Natural killer cell treated with Interleukin-12 subunit alpha and Interleukin-12 subunit beta and Interleukin-15 and Interleukin-18, amount 100 ng/mL, for 72 hours (primary cell): ENCODE measurements at regions not wholly inside any gene's neighbourhood (a gene's known extent, or its start where the extent isn't known, plus 50 kb on each side); places are given as distances from the start of the nearest gene placed in this dataset.

ENCODE experiments used
- ATAC-seq, 2 donors: fragments of 150-1000 bp; cut with Tn5 transposase in 1 of 2; sonication (Bioruptor Pico), chemical (Tn5 transposase) in 1 of 2; 2 replicates each; pipeline ENCODE4 v1.10.0; 2021
- DNase-seq: peaks from one replicate; pipeline ENCODE4 v3.0.0; 2022; ENCODE audit warnings: low spot score
- H3K27ac Mint-ChIP-seq, 2 donors: 1 replicate in 1 of 2; 2 replicates in 1 of 2; pipeline ENCODE4 v1.8.0; 2022; ENCODE audit warnings: mixed read lengths in 2 of 2, mild to moderate bottlenecking in 1 of 2, moderate library complexity in 1 of 2
- H3K27me3 Mint-ChIP-seq, 2 donors: 1 replicate in 1 of 2; 2 replicates in 1 of 2; pipeline ENCODE4 v1.8.0; 2022; ENCODE audit warnings: mixed read lengths in 2 of 2
- H3K36me3 Mint-ChIP-seq: one replicate; pipeline ENCODE4 v1.8.0; 2022; ENCODE audit warnings: mixed read lengths
- H3K4me1 Mint-ChIP-seq, 2 donors: 1 replicate in 1 of 2; 2 replicates in 1 of 2; pipeline ENCODE4 v1.8.0; 2022; ENCODE audit warnings: low read depth in 2 of 2, mixed read lengths in 2 of 2, mild to moderate bottlenecking in 1 of 2
- H3K4me3 Mint-ChIP-seq: one replicate; pipeline ENCODE4 v1.8.0; 2022; ENCODE audit warnings: mixed read lengths
- H3K9me3 Mint-ChIP-seq: 2 replicates; pipeline ENCODE4 v1.8.0; 2022; ENCODE audit warnings: mixed read lengths

DNA sequence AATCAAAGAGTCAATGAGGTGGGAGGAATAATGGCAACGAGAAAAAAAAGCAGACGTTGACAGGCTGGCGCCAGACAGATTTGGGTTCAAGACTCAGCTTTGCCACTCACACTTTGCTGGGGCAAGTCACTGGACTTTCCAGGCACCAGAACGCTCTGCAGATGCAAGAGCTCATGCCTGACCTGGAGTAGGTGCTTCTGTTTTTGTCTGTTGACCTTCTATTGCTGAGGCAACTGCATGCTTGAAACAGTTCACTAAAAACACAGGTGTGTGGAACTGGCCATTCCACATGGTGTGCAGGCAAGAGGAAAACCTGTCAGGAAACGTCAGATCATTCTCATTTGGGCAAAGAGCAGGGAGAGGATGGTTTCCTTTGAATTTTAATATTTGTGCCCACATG lies 161.2 kb upstream of the SMIM23 start:
- H3K4me1 Mint-ChIP-seq, result no peaks in the 10 kb centered on the region
- no peaks in the 10 kb centered on the region for H3K36me3 Mint-ChIP-seq
- peaks cover 14 to 28% of the 10 kb centered on the region in 2 donors for H3K27me3 Mint-ChIP-seq
- H3K4me3 Mint-ChIP-seq, result no peak overlapping the region
- no peaks in the 10 kb centered on the region for H3K9me3 Mint-ChIP-seq
- DNase-seq (no peak), ATAC-seq (no peak)
- H3K27ac Mint-ChIP-seq, result no peak overlapping the region

- no peaks in the 10 kb centered on the region for H3K36me3 Mint-ChIP-seq
- no peak overlapping the region for H3K4me3 Mint-ChIP-seq
- DNase-seq (no peak), ATAC-seq (no peak)
- H3K27ac Mint-ChIP-seq, result no peak overlapping the region
- peaks cover 18 to 30% of the 10 kb centered on the region in 2 donors for H3K27me3 Mint-ChIP-seq
- no peaks in the 10 kb centered on the region for H3K9me3 Mint-ChIP-seq
- H3K4me1 Mint-ChIP-seq, result no peaks in the 10 kb centered on the region
Observed at GRCh38 chr5:171625646-171626045, 160.0 kb upstream of the SMIM23 start.

DNA sequence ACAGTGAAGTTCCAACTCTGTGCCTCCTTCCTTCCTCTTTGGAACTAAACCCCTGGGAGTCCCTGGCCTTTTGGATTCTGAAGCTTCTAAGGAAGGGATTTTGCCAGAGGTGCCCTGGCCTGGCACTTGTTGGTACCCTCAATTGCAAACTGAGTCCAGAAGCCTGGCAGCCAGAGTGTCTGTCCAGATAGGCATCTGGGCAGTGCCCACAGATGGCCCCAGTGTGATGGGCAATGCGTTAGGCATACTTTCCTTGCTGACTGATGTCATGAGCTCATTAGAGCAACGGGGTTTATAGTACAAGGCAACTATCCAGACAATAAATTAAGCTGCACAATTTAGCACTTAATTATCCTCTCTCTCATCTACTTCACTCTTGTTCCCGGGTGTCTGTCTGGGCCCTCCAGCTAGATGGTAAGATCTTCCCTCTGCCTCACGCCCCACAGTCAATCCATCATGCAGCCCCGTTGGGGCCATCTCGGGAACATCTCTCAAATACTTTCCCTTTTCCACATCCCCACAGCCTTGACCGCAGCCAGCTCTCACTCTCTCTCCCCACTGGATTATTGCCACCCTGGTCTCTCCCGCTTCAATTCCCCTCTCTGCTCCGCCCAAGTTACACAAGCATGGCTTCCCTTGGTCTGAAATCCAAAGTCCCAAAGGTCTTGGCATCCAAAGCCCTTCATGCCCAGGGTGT lies 157.5 kb upstream of the SMIM23 start:
- Mint-ChIP-seq H3K27me3 (peaks cover 33 to 36% of the 10 kb centered on the region in 2 donors), H3K4me1 (no peaks in the 10 kb centered on the region), H3K27ac (no peak overlapping the region), H3K9me3 (no peaks in the 10 kb centered on the region), H3K4me3 (no peak overlapping the region), H3K36me3 (no peaks in the 10 kb centered on the region)
- DNase-seq (no peak), ATAC-seq (no peak)

DNA sequence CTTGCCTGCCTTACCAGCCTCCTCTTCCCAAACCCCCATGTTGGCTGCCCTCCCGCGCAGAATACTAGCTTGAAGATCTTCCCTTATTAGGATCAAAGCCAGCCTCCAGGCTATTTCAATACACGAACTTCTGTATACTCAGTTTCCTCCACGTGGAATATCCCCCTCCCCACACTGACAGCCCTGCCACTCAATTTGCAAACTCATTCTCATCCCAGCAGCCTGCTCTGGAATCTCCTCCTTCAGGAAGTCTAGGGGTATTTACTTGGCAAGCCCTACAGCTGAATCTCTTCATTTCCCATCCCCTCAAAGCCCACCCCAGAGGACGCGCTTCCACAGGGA lies 157.0 kb upstream of the SMIM23 start:
- no peak overlapping the region for H3K27ac Mint-ChIP-seq
- DNase-seq (no peak), ATAC-seq (no peak)
- H3K4me1 Mint-ChIP-seq, result no peaks in the 10 kb centered on the region
- no peak overlapping the region for H3K4me3 Mint-ChIP-seq
- no peaks in the 10 kb centered on the region for H3K9me3 Mint-ChIP-seq
- H3K27me3 Mint-ChIP-seq, result peaks cover 33% of the 10 kb centered on the region in 2 donors
- no peaks in the 10 kb centered on the region for H3K36me3 Mint-ChIP-seq

DNA sequence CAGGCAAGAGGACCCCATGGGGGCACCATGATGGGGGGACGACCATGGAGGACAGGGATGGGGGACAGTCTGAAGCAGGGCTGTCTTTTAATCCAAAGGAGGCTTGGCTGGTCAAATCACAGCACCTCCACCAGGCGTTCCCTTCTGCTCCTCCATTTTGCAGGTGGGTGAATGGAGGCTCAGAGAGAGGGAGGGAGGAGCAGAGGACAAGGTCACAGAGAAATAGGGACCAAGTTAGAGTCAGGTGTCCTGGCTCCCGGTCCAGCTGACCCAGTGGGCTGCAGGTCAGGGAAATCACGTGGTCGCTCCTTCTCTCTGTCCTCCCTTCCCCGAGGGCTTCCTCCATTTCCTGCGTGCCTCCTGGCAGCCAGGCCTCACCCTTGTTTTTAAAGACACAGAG lies 156.4 kb upstream of the SMIM23 start:
- H3K4me1 Mint-ChIP-seq, result no peaks in the 10 kb centered on the region
- ATAC-seq, result no peak
- no peak for DNase-seq
- no peaks in the 10 kb centered on the region for H3K9me3 Mint-ChIP-seq
- H3K4me3 Mint-ChIP-seq, result no peak overlapping the region
- no peak overlapping the region for H3K27ac Mint-ChIP-seq
- peaks cover 34 to 38% of the 10 kb centered on the region in 2 donors for H3K27me3 Mint-ChIP-seq
- no peaks in the 10 kb centered on the region for H3K36me3 Mint-ChIP-seq

- no peaks in the 10 kb centered on the region for H3K36me3 Mint-ChIP-seq
- H3K4me1 Mint-ChIP-seq, result no peaks in the 10 kb centered on the region
- DNase-seq, result no peak
- ATAC-seq, result no peak
- no peak overlapping the region for H3K27ac Mint-ChIP-seq
- no peak overlapping the region for H3K4me3 Mint-ChIP-seq
- no peaks in the 10 kb centered on the region for H3K9me3 Mint-ChIP-seq
- peaks cover 38 to 42% of the 10 kb centered on the region in 2 donors for H3K27me3 Mint-ChIP-seq
Observed at GRCh38 chr5:171629628-171630349, 155.8 kb upstream of the SMIM23 start.

GRCh38 chr5:171630350-171631065 lies 155.1 kb upstream of the SMIM23 start:
- no peaks in the 10 kb centered on the region for H3K9me3 Mint-ChIP-seq
- H3K36me3 Mint-ChIP-seq, result no peaks in the 10 kb centered on the region
- DNase-seq (no peak), ATAC-seq (no peak)
- peaks cover 41 to 47% of the 10 kb centered on the region in 2 donors for H3K27me3 Mint-ChIP-seq
- no peak overlapping the region for H3K27ac Mint-ChIP-seq
- no peaks in the 10 kb centered on the region for H3K4me1 Mint-ChIP-seq
- H3K4me3 Mint-ChIP-seq, result no peak overlapping the region

- no peaks in the 10 kb centered on the region for H3K36me3 Mint-ChIP-seq
- H3K4me1 Mint-ChIP-seq, result no peaks in the 10 kb centered on the region
- no peak overlapping the region for H3K27ac Mint-ChIP-seq
- no peaks in the 10 kb centered on the region for H3K9me3 Mint-ChIP-seq
- ATAC-seq (no peak), DNase-seq (no peak)
- no peak overlapping the region for H3K4me3 Mint-ChIP-seq
- peaks cover 43 to 60% of the 10 kb centered on the region in 2 donors for H3K27me3 Mint-ChIP-seq
Observed at GRCh38 chr5:171632616-171633015, 153.0 kb upstream of the SMIM23 start.

- Mint-ChIP-seq H3K36me3 (no peaks in the 10 kb centered on the region), H3K9me3 (no peaks in the 10 kb centered on the region), H3K27ac (no peak overlapping the region), H3K4me3 (no peak overlapping the region), H3K27me3 (peaks cover 37 to 51% of the 10 kb centered on the region in 2 donors), H3K4me1 (no peaks in the 10 kb centered on the region)
- DNase-seq, result no peak
- ATAC-seq, result no peak
Observed at GRCh38 chr5:171633776-171634470, 151.7 kb upstream of the SMIM23 start.

- ATAC-seq (no peak), DNase-seq (no peak)
- Mint-ChIP-seq H3K27ac (no peak overlapping the region), H3K9me3 (no peaks in the 10 kb centered on the region), H3K36me3 (no peaks in the 10 kb centered on the region), H3K4me3 (no peak overlapping the region), H3K4me1 (no peaks in the 10 kb centered on the region), H3K27me3 (peaks cover 34 to 51% of the 10 kb centered on the region in 2 donors)
Observed at GRCh38 chr5:171634511-171634910, 151.1 kb upstream of the SMIM23 start.

GRCh38 chr5:171635028-171635427 lies 150.6 kb upstream of the SMIM23 start:
- DNase-seq, result no peak
- Mint-ChIP-seq H3K4me3 (no peak overlapping the region), H3K36me3 (no peaks in the 10 kb centered on the region), H3K9me3 (no peaks in the 10 kb centered on the region), H3K27ac (no peak overlapping the region), H3K27me3 (peaks cover 33 to 55% of the 10 kb centered on the region in 2 donors), H3K4me1 (no peaks in the 10 kb centered on the region)
- no peak for ATAC-seq

- no peaks in the 10 kb centered on the region for H3K9me3 Mint-ChIP-seq
- no peaks in the 10 kb centered on the region for H3K4me1 Mint-ChIP-seq
Observed at GRCh38 chr5:171635561-171636245, 149.9 kb upstream of the SMIM23 start.

GRCh38 chr5:171637811-171638210 lies 147.8 kb upstream of the SMIM23 start:
- ATAC-seq (no peak), DNase-seq (no peak)
- H3K36me3 Mint-ChIP-seq, result no peaks in the 10 kb centered on the region
- H3K27me3 Mint-ChIP-seq, result peaks cover 19 to 39% of the 10 kb centered on the region in 2 donors
- no peak overlapping the region for H3K27ac Mint-ChIP-seq
- H3K4me3 Mint-ChIP-seq, result no peak overlapping the region
- H3K4me1 Mint-ChIP-seq, result no peaks in the 10 kb centered on the region
- H3K9me3 Mint-ChIP-seq, result no peaks in the 10 kb centered on the region

More at GRCh38 chr5:171635561-171636245, 149.9 kb upstream of the SMIM23 start:
- DNase-seq, result no peak
- H3K4me3 Mint-ChIP-seq, result no peak overlapping the region
- H3K27ac Mint-ChIP-seq, result no peak overlapping the region
- peaks cover 30 to 54% of the 10 kb centered on the region in 2 donors for H3K27me3 Mint-ChIP-seq
- no peak for ATAC-seq
- no peaks in the 10 kb centered on the region for H3K36me3 Mint-ChIP-seq
